Breast epithelium (tissue), 3 donors: ENCODE measurements at regions not wholly inside any gene's neighbourhood (a gene's known extent, or its start where the extent isn't known, plus 50 kb on each side); places are given as distances from the start of the nearest gene placed in this dataset.

Source experiments
- POLR2AphosphoS5 ChIP-seq, 3 donors: sonication (generic); formaldehyde crosslinking; IDR thresholded peaks; one replicate each; pipeline ENCODE4 v1.6.1; 2017; ENCODE audit warnings: antibody characterized with exemption in 3 of 3
- TF ChIP-seq, protein P1 (sequence below), 3 donors: fragments of 450-650 bp; IDR thresholded peaks; one replicate each; pipeline ENCODE4 v1.5.1; 2016 to 2017; ENCODE audit warnings: antibody characterized with exemption in 3 of 3, mild to moderate bottlenecking in 3 of 3, moderate library complexity in 3 of 3

DNA sequence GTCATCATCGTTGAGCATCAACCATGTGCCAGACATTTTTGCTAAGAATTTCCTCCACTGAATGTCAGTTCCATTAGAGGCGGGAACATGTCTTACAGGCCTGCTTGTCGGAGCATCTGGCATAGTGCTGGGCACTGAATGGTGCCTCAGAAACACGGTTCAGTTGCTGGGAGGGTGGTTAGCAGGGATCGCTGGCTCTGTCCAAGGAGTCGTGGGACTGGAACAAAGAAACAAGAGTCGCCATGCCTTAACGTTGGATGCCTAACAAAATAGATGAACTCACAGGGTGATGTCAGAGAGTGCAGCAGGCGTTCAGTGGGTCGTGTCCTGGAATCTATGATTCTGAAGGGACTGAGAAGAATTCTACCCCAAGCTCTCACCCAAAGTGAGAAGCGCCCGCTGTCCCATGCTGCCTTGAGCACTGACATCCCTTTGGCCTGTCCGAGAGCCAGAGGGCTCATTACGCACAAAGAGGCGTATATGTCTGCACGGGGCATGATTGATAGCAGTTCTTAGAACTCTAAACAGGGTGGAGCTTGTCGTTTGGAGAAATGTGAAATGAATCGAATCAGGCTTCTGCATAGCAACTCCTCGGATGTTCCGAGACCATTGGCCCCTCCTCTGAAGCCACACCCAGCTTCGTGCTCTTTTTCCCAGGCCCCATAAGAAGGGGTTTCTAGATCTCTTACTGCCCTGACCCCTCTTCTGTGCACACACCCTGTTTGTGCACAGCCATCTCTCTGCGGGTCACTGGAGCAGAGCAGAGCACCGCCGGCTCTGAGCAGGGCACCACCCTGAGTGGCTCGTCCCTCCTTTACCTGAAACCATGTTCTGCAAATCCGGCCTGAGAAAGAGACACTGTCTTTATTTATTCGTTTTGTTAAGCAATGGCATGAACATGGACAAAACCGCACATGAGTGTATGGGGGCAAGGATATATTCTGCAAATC, 113.1 kb upstream of the B3GAT1 start:
- TF ChIP-seq, protein P1, sequence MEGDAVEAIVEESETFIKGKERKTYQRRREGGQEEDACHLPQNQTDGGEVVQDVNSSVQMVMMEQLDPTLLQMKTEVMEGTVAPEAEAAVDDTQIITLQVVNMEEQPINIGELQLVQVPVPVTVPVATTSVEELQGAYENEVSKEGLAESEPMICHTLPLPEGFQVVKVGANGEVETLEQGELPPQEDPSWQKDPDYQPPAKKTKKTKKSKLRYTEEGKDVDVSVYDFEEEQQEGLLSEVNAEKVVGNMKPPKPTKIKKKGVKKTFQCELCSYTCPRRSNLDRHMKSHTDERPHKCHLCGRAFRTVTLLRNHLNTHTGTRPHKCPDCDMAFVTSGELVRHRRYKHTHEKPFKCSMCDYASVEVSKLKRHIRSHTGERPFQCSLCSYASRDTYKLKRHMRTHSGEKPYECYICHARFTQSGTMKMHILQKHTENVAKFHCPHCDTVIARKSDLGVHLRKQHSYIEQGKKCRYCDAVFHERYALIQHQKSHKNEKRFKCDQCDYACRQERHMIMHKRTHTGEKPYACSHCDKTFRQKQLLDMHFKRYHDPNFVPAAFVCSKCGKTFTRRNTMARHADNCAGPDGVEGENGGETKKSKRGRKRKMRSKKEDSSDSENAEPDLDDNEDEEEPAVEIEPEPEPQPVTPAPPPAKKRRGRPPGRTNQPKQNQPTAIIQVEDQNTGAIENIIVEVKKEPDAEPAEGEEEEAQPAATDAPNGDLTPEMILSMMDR (IDR thresholded peaks at IDR 0.05), result no peak
- TF ChIP-seq POLR2AphosphoS5 (IDR thresholded peaks at IDR 0.05), result no peak
